ENCODE measurements at regions not wholly inside any gene's neighbourhood (a gene's known extent, or its start where the extent isn't known, plus 50 kb on each side); places are given as distances from the start of the nearest gene placed in this dataset.

DNA sequence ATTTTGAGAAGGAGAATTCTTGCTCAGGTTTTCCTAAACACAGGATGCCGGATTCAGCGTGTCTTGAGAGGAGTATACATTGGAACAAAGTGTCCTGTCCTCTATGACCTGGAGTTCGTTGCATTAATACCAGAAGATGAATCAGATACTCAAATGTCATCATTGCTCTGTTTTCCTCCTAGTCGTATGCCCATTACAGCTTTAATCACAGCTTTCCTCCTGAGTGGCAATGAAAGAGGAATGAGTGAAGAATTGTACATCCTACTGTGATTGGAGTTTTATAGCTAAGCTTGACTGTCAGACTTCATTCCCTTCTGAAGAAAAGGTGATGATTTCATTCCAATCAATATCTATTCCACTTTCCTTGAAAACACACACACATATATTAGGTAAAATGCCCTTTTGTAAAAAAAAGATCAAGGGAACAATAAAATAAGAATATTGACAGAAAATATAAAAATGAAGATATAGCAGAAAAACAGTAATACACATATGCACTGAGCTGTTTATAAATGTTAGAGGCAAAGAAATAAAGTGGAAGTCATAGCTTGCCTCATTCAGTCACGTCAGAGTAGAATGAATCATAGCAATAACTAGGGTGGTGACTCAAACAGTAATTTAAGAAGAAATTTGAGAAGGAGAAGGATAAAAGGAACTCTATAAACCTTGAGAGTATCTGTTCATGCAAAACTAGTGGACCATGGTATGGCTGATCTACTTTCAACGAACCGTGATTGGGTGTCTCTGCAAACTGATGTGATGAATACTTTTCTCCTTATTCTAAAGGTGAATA is 501.5 kb downstream of the SUCLA2 start:
- TF ChIP-seq, protein P1, sequence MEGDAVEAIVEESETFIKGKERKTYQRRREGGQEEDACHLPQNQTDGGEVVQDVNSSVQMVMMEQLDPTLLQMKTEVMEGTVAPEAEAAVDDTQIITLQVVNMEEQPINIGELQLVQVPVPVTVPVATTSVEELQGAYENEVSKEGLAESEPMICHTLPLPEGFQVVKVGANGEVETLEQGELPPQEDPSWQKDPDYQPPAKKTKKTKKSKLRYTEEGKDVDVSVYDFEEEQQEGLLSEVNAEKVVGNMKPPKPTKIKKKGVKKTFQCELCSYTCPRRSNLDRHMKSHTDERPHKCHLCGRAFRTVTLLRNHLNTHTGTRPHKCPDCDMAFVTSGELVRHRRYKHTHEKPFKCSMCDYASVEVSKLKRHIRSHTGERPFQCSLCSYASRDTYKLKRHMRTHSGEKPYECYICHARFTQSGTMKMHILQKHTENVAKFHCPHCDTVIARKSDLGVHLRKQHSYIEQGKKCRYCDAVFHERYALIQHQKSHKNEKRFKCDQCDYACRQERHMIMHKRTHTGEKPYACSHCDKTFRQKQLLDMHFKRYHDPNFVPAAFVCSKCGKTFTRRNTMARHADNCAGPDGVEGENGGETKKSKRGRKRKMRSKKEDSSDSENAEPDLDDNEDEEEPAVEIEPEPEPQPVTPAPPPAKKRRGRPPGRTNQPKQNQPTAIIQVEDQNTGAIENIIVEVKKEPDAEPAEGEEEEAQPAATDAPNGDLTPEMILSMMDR (IDR thresholded peaks at IDR 0.05) = no peak
- no peak for TF ChIP-seq POLR2A (IDR thresholded peaks at IDR 0.05)
